Activated gamma-delta T cell treated with anti-CD3 and anti-CD28 coated beads, Interleukin-2, amount 50 U/mL, for 16 hours (primary cell): ENCODE measurements at regions not wholly inside any gene's neighbourhood (a gene's known extent, or its start where the extent isn't known, plus 50 kb on each side); places are given as distances from the start of the nearest gene placed in this dataset.

Experiments used
- DNase-seq: peaks from one replicate; pipeline ENCODE4 v3.0.0-alpha.2; 2020; ENCODE audit warnings: low read depth

DNA sequence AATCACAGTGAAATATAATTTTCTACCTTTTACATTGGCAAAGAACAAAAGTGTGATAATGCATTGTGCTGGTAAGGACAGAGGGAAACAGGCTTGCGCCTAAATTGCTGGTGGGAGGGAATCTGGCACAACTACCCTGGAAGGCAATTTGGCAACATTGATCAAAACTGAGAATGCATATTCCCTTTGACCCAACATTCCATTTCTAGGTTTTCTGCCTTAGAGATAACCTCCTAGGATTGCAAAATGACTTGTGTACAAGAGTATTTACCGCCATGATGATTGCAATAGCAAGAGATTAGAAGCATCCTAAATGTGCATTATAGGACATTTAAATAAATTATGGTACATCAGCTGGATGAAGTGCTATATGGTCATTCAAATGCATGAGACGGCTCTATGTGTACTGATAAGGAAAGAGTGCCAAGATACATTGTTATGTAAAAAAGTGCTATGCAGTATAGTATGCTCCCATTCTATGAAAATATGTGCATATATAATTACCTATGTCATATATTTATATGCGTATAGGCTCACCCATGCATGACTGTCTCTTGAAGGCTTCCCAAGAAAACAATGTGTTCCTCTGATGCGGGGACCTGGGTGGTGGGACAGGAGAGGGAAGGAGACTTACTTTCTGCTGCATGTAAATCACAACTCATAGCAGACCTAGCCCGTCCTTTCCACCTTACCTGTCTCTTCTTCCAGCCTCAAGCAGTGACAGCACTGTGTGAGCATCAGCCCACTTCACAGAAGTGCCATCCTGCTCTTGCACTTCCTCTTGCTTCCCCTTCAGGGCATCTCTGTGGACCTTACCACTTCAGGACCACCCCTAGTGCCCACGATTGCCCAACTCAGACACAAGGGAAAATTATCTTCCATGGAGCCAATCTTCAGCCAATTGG is 249.9 kb upstream of the TLE3 start:
- no peak for DNase-seq

DNA sequence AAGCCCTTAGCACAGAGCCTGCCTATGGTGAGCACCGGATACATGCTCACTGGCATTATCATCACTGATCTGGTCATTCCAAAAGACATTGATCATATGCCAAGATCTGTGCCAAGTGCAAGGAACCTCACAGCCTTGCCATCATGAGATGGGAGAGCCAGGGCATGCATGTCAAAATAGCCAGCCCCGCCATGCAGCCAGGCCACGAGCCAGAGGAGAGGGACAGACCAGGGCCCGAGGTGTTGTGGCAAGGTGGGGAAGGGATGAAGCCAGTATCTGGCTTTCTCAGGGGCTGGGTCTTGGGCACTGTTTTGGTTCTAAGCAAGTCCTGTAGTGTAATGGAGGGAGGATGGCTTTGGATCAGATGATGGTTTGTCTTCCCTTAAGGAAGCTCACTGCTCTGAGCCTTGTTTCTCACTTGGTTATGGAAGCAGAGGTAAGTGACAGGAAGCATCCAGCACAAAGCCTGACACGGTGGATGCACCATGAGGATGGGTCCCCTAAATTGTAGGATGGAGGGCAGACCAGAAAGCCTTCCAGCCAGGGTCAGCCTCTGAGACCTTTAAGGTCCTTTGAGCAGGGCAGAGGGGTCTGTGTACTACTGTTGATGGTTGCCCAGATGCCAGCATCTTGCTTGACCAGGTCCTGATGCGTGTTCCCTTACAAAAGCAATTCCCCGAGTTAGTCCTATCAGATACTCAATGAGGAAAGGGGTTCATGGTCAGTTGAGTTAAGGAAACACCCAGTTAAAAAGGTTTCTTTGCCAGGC is 247.7 kb upstream of the TLE3 start:
- DNase-seq = no peak

- no peak for DNase-seq
These were observed 246.9 kb upstream of the TLE3 start for GRCh38 chr15:70344666-70345065.

GRCh38 chr15:70343961-70344621 is 246.4 kb upstream of the TLE3 start:
- DNase-seq = no peak

- no peak for DNase-seq
These were observed 245.1 kb upstream of the TLE3 start for GRCh38 chr15:70342554-70343548.

DNA sequence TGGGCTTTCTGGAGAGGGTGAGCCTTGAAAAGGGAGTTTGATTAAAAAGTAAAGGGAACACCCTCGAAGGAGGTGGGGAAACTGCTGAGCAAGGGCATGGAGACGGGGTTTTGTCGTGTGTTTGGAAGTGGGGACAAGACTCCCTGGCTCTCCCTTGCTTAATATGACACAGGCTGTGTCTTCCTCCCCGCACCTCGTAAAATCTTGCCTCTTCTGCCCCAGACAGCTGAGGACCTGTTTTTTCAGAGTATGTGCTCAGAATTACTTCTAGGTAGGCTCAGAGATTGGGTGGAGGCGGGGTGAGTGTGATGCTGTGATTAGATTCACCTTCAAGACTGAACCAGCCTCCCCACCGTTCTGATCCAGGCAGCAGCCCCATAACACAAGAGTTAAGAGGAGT is 244.4 kb upstream of the TLE3 start:
- no peak for DNase-seq

DNA sequence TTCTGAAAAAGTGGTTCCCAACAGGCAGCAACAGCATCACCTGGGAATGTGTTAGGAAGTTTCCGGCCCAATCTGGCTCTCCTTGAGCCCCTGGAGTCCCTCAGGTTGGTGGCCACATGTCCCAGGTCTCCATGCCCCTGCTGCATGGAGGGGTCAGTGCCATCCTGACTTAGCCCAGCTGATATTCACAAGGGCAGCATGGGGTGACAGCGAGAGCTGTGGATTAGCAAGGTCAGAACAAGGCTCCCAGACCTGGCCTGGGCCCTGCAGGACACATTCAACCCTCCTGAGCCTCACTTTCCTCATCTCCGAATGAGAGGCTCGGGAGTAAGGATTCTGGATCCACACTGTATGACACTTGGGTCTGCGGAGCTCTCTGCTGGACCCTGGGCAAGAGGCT is 243.8 kb upstream of the TLE3 start:
- no peak for DNase-seq

GRCh38 chr15:70340494-70340870 is 242.8 kb upstream of the TLE3 start:
- no peak for DNase-seq

DNA sequence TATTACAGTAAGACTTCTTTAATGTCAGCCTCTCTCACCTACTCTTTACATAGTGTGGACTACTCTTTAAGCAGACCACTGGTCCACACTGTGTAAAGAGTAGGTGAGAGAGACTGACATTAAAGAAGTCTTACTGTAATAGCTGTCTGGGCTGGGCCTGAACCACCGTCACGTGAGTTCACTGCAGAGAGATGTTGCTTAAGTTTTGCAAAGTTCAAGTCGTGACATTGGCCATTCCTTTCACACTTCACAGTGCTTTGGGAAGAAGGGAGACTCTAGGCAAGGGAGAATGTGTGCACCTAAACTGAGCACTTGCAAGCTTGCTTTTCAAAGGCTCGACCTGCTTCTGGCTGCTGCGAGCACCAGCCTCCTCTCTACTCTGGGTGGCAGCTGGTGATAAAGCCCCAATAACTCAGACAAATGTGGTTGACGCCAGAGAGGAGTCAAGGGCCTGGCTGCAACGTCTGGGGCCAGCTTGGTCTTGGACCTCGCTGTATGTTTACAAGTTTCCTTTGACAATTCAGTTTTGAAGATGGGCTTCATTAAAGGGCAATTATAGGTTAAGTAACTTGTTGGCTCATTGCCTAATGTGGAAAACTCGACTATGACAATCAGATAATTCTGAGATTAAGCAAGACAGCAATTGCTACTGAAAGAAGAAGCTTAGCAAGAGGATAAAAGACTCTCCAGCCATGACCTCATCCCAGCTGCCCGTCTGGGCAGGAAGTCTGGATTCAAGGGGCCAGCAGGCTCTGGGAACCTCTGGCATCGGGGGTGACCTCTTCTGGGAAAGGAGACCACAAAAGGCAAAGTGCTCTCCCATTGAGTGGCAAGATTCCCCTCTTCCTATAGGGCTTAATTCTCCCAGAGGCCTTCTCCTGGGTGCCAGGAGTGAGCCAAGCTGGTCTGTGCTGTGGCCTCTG is 242.1 kb upstream of the TLE3 start:
- no peak for DNase-seq

DNA sequence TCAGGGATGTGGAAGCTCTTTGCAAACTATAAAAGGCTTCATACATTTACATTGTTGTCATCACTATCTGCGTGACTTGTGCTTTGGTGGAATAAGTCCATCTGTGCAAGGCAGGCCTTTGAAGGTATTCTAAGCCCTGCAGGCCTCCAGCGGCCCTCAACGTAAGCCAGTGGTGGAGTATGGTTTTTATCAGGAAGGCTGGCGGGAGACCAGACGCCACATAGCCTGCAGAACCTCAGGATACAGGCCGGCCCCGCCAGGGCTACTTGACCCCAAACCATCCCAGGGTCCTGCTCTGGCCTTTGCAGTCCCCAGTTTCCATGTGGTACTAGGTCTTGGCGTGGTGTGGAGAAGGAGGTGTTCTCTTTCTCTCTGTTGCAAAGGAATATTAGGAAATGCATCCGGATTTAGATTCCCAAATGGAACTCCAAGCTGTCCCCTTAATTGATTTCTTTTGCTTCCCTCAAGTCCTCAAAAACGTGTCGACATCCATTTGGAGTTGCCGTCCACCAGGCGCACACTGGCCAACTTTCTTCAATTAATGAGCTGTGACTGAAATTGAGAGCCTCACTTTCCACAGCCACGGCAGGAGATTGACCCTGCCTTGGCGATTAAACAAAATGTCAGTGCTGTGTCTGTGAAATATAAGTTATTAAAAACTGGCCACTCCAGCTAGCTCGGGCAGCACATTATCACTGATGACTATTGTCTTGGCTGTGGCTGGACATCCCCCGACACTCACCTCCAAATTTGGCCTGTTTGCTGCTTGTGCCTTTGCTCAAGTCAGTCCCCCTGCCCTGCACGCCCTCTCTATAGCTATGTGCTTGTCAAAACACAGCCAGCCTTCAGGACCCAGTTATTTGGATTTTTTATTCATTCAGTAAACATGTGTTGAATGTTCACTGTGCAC is 239.8 kb upstream of the TLE3 start:
- no peak for DNase-seq

DNA sequence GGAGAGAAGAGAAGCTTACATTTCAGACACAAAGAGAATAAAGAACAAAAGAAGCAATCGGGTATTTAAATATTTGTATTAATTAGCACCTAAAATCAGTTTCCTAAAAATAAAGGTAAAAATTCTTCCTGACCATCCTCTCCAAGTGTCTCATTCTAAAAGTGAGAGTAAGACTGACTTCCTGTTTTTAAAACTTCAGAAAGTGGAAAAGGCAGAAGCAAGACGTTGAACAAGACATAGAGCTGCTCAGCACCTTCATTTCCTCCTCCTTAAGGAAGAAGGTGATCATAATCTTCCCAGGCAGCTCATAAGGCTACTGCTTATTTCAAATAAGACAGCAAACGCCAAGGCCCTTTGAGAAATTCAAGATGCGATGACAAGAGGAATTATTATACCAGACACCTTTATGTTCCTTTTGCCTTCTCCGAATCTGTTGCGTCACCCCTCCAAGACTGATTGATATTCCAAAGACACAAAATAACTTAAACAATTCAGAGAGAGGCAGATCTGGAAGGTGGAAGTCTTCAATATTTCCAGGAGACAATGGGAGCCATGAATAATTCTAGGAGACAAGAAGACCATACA is 238.8 kb upstream of the TLE3 start:
- DNase-seq = no peak

- DNase-seq = no peak
These were observed 236.6 kb upstream of the TLE3 start for GRCh38 chr15:70334286-70334685.

DNA sequence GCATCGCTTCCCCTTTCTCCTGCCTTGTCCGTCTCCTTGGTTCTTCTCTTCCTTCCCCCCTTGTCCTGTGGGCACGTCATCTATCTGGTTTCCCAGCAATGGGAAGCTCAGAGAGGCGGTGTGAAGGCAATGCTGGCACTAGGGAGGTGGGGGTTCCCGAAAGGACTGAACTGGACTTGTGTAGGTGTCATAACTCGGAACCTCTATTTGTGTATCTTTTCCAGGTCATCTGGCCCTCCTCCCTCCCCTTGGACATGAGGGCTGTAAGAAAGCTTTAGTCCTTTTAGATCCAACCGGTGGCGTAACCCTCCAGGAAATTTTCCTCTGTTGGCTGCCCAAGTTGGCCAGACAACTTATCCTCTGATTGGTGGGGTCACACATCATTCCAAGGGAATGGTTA is 231.5 kb upstream of the TLE3 start:
- DNase-seq = no peak

GRCh38 chr15:70328679-70329115 is 231.0 kb upstream of the TLE3 start:
- no peak for DNase-seq

GRCh38 chr15:70327856-70328678 is 230.3 kb upstream of the TLE3 start:
- DNase-seq = no peak

GRCh38 chr15:70327328-70327855 is 229.7 kb upstream of the TLE3 start:
- no peak for DNase-seq
